HG03280 (cell line): ENCODE measurements at regions not wholly inside any gene's neighbourhood (a gene's known extent, or its start where the extent isn't known, plus 50 kb on each side); places are given as distances from the start of the nearest gene placed in this dataset.

Source experiments
- ATAC-seq: cut with Tn5 transposase; IDR thresholded peaks from one replicate; pipeline ENCODE4 v1.9.1; 2021; ENCODE audit warnings: mild to moderate bottlenecking, moderate library complexity; ENCODE audit not compliant: unreplicated experiment

DNA sequence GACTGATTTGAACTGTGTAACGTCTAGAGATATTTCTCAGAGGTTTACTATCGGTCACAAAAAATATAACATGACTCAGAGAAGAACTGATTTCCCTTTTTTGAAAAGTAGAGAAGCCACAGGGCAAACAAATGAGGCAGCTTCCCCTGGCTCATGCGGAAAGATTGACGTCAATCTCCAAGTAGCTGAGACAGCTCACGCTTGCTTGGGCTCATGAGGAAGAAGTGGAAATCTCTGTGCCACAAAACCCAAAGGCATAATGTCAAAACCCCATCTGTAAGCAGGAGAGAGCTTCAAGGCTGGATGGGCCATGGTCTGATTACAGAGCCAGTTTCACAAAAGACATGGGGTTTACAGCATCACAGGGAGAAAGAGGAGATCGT, 188.1 kb downstream of the ARL4C start:
- ATAC-seq: peak; percentile 70

DNA sequence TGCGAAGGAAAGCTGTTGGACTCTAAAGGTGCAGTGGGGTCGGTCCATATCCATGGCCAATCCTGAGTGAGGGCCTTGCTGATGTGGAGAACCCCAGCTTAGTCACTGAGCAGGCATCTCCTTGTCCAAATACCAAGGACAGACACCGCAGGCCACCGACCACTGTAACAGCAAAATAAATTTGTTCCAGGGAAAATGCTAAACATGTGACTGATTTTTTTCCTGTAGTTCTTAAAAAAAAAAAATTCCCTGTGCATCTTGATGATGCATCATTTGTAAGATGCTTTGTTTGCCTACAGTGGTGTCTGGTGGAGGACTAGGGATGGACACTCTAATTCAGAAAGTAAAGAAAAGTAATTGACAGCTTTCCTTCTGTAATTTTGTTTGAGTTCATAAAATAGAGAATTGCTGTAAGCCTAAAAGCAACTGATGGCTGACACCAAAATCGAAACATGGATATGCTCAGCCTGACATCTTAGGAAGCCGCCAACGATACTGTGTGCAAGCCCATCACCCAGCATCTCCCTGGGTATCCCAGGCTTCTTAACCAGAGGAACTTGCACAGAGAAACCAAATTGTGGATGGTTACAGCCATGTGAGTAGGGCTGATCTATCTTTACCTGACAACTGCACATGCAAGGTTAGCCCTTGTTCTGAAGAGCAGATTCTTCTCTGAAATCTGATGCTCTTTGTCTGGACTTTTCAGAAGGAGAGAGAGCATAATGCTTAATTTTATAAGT, 188.6 kb downstream of the ARL4C start:
- no peak for ATAC-seq

GRCh38 chr2:234307322-234307961, 189.4 kb downstream of the ARL4C start:
- no peak for ATAC-seq

DNA sequence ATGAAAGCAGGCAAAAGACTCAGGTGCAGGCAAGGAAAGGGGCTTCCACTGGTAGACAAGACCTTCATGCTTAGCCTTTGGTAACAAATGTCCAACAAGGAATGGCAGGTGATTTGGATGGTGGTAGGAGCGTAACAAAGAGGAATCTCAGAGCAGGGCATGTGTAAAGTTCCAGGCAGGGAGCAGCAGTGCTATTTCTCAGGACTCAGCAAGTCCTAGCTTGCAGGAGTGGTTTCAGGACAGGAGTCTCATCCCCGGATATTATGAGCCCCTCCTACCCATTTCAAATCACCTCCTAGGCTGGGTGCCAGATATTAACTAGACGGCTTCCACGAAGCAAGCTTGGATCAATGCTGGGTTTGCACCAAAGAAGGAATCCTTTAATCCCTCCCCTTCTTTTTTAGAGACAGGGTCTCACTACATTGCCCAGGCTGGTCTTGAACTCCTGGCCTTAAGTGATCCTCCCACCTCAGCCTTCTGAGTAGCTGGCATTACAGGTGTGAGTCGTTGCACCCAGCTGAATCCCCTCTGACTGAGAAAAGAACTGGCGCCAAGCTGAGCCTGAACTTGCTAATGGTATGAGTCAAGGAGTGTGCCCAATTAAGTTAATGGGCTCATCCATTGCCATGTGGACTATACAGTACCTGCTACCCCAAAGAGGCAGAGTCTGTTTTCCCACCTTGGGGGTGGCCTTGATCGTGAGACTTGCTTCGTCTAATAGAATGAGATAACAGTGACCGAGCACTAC, 190.3 kb downstream of the ARL4C start:
- no peak for ATAC-seq

DNA sequence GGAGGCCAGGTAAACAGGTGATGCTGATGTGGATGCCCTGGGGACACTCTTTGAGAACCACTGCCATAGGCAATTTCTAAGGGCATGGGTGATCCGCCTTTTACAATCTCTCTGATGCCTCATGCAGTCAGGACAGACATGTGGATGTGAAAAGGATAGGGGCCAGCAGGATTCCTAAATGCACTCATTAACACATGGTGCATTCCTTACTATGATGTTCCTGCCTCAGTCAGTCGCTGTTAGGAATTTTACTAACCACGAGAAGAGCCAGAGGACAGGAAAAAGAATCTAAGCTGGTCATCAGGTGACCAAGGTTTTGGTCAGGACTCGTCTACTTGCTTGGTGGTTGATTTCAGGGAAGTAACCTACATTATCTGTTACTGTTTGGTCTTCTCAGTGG, 191.0 kb downstream of the ARL4C start:
- no peak for ATAC-seq

DNA sequence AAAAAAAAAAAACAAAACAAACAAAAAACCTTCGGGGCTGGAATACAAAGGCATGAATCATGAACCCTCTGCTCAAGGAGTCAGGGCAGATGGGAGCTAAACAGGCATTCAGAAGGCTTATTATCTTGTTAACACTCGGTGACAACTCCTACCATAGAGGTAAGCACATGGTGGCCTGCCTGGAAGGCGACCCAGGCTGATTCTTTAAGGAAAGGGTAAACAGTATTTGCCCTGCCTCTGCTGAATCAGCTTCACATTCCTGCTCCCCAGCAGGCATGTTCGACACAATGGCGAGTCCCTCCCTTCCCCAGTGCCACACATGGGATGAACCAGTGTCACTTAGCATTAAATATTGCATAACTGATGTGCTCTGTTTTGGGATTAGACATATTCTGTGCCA, 191.9 kb downstream of the ARL4C start:
- ATAC-seq: no peak

DNA sequence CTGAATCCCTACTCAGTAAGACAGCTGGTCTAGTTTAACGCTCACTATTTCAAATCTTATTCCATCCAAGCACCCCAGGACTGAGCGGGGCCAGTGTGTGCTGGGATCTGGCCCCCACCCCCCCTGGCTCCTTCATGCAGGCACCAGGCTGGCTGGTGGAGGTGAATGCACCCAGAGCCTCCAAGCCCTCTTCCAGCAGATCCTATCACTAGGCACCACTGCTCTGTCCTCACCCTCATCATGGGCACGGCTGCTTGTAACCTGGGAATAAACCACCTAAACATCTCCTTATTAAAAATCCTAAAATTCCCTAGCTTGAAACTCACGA, 194.3 kb downstream of the ARL4C start:
- ATAC-seq: no peak

DNA sequence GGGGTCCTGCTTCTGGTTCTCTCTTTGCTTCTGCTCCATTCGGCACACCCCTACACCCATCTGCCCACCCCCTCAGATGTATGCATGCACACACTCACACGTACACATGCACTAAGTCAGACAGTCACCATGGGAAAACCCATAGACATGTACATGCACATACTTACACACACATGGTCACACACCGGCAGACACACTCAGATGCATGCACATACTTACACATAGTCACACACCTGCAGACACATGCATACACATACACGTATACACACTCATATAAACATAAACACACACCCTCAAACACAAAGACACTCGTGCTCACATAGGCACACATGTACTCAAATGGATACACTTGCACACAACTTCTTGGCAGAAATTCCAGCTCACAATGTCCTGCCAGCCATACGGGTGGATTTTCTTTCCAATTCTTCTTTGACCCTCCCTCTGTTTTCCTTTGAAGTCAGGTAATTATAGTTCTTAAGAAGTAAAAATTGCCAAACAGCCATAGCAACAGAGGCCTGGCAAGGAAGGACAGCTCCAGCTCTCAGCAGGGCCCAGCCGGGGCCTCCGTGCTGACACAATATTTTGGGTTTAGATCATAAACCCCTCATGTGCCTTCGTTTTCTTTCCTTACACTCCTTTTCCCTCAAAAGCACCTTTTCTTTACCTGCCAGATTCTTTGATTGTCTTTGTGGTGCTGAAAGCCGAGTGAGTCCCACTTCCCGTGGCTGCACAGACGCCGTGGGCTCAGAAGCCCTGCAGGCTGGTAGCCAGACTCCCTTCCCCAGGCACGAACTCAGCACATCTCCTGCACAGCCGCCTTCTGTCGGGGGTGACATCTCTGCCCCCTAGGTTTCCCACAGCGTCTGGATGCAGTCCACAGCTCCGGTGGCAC, 195.7 kb downstream of the ARL4C start:
- no peak for ATAC-seq

GRCh38 chr2:234300391-234300925, 196.4 kb downstream of the ARL4C start:
- no peak for ATAC-seq

- ATAC-seq: no peak
Measured at GRCh38 chr2:234298918-234299317, 198.0 kb downstream of the ARL4C start.

DNA sequence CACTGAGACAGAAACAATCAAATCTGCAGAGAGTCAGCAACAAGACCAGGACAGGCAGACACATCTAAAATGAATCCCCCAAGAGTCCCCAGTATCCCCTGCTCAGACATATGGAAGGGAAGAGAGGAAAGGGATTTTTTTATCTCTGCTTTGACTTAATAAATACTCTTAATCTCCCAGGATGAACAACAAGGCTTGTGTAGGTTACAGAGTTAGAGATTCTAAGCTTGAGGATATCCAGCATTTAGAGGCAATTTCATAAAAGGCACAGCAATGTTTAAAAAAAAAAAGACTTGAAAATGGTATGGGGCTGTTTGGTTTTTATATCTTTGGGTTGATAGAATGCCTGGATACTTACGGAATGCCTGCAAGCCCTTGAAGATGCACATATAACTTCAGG, 199.9 kb downstream of the ARL4C start:
- ATAC-seq: no peak

DNA sequence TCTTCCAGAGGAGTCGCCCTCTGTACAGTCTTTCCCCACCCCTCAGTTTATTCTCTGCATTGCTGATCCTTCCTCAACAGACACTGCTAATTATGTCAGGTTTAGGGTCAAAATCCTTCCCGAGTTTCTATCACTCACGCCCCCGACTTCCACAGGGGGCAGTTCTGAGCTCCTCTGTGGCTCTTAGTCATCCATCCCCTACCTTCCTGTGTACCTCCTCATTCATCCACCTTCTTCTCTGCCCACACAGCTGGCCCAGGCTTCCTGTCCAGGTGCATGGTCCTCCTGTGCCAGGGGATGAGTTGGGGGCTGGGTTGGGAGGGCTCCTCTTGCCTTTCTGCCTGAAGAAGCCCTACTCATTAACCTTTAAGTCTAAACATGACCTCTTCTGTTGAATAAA, 202.9 kb downstream of the ARL4C start:
- ATAC-seq: no peak

DNA sequence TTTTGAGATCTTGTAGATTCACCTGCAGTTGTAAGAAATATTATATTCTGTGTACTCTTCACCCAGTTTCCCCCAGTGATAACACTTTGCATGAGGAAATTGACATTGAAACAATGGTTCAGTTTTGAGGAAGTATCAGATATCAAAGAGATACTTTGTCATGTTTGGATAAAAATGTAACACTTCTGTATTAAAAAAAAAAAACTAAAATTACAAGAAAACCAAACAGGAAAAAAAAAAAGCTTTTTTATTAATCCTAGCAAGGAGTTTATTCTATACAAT, 204.0 kb downstream of the ARL4C start:
- ATAC-seq: peak; percentile 0

DNA sequence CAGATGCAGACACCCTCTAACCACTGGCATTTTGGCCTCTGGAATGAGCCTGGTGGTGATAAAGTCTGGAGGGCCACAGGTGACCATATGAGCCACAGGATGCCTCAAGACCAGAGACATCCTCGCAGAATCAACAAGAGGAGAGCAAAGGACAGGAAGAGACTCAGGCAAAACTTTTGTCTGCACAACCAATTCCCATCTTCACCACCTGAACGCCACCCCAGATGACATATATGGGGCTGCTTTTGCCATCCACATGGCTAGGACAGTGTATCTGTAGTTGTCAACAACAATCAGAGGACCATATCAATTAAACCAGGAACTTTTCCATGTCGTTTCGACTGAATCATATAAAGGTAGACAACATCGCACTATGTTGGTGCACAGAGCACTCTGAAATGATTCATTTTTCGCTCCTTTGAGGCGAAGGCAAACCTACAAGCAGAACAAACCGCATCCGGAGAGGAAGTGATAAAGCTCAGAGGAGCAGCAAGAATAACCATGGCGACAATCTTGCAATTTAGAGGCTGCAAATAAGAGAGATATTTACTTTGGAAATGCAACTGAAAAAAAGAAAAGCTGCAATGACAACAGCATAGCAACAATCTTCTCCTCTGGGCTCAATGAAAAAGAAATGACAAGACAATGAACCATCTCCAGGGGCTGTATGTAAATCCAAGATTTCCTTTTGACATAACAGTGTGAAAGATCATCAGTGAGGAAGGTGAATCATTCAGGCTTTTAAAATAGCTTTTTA, 204.5 kb downstream of the ARL4C start:
- peak; percentile 61 for ATAC-seq

- ATAC-seq: peak; percentile 4
Measured at GRCh38 chr2:234291765-234292204, 205.1 kb downstream of the ARL4C start.

DNA sequence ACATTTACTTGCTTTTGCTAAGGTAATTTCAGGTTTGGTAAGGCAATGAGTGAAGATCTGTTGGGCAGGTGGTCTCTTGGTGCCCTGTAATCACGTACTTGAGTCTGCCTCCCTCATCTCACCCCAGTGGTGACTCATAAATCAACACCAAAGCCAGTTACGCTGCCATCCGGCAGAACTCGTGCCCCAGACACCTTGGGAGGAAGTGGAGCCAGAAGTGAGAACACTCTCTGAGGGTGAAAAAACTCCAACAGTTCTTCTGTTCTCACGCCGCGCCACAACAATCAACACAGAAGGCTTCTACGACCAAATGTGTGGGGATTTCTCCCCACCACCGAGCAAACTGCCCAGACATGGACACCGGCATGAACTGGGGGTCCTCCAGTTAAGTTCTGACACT, 206.2 kb downstream of the ARL4C start:
- peak; percentile 47 for ATAC-seq

DNA sequence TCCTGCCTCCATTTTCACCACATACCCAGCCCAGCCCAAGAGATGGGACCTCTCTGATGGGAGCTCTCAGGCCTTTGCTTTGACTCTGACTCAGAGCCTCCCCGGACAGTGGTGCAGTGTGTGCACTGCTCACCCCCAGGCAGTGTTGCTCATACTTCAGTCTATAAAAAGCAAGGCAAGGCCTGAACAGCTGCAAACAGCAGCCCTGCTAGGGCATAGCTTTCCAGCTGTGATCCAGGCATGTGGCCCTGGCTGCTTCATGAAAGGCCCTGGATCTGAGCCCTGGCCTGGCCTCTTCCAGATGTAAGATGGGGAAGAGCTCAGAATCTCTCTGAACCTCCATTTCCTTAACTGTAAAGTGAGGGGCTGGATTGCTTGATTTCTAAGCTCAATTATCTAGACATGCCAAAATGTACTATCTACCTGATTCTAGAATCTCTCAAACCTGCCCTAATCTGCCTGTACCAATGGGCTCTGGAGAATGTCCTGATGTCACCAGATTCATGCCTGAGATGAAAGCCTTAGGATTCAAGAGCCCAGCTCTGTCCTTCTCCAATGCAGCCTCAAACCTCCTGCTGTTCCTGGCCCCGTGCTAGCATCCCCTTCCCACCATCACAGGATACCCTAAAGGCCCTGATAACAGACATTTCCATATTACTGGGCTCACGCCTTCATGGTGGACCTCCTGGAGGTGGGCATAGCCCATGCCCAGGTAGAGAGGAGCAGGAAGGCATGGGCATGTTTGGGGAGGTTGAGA, 206.9 kb downstream of the ARL4C start:
- no peak for ATAC-seq

- ATAC-seq: no peak
Measured at GRCh38 chr2:234288974-234289455, 207.9 kb downstream of the ARL4C start.

GRCh38 chr2:234287650-234288049, 209.2 kb downstream of the ARL4C start:
- ATAC-seq: no peak
